Spinal cord (tissue), 9 donors: ENCODE measurements at regions not wholly inside any gene's neighbourhood (a gene's known extent, or its start where the extent isn't known, plus 50 kb on each side); places are given as distances from the start of the nearest gene placed in this dataset.
A peak's percentile ranks its signal among the peaks of the same experiment; 100 is the strongest.

Experiments
- DNase-seq, 6 donors: peaks; one replicate each; pipeline versions ENCODE4 v3.0.0 to v3.0.0-alpha.2; 2013 to 2015; ENCODE audit warnings: low spot score in 6 of 6, low read depth in 4 of 6
- H3K27ac ChIP-seq: one replicate; pipeline ENCODE4 v1.5.1; 2013; ENCODE audit warnings: low read depth, low read length, control low read depth
- H3K27me3 ChIP-seq: one replicate; pipeline ENCODE4 v1.6.1; 2013; ENCODE audit warnings: low read length; ENCODE audit not compliant: control insufficient read depth, insufficient read depth
- H3K36me3 ChIP-seq: one replicate; pipeline ENCODE4 v1.6.1; 2013; ENCODE audit warnings: low read length; ENCODE audit not compliant: control insufficient read depth, insufficient read depth
- H3K4me1 ChIP-seq: one replicate; pipeline ENCODE4 v1.6.1; 2013; ENCODE audit warnings: low read length; ENCODE audit not compliant: control insufficient read depth, insufficient read depth
- H3K4me3 ChIP-seq: one replicate; pipeline ENCODE4 v1.5.1; 2013; ENCODE audit warnings: low read depth, low read length, control low read depth
- H3K9me3 ChIP-seq: one replicate; pipeline ENCODE4 v1.6.1; 2013; ENCODE audit warnings: low read length; ENCODE audit not compliant: control insufficient read depth, insufficient read depth
- WGBS: methylation state at CpG from one replicate; pipeline ENCODE4 v1.1.5; 2013; ENCODE audit warnings: missing lambda C conversion rate; ENCODE audit not compliant: insufficient coverage; 5-methylcytosine and 5-hydroxymethylcytosine counted together
- donor health status: healthy.

- Histone ChIP-seq H3K4me3 (peak overlapping the region; percentile 92), H3K27me3 (peaks cover 5% of the 10 kb centered on the region), H3K9me3 (no peaks in the 10 kb centered on the region), H3K36me3 (no peaks in the 10 kb centered on the region), H3K4me1 (peaks cover 11% of the 10 kb centered on the region), H3K27ac (peak overlapping the region; percentile 95)
- peak in 4 of 6 donors; percentile 26 to 78 (median 64) for DNase-seq
- under 1% methylated on average over 18 of the region's 29 CpGs for WGBS
Observed at GRCh38 chr13:50080203-50080910, 65.1 kb downstream of the KCNRG start.

- 0% methylated on average over 66 of the region's 67 CpGs for WGBS
- Histone ChIP-seq H3K36me3 (no peaks in the 10 kb centered on the region), H3K4me1 (peaks cover 11% of the 10 kb centered on the region), H3K27me3 (peaks cover 5% of the 10 kb centered on the region), H3K9me3 (no peaks in the 10 kb centered on the region), H3K27ac (peak overlapping the region; percentile 95), H3K4me3 (peak overlapping the region; percentile 92)
- DNase-seq = peak in 3 of 6 donors; percentile 17 to 71 (median 46)
Observed at GRCh38 chr13:50080911-50081678, 65.9 kb downstream of the KCNRG start.

GRCh38 chr13:50081679-50082425 is 66.6 kb downstream of the KCNRG start:
- H3K9me3 ChIP-seq = no peaks in the 10 kb centered on the region
- DNase-seq = peak; percentile 96 to 100 (median 98)
- peak overlapping the region; percentile 92 for H3K4me3 ChIP-seq
- H3K36me3 ChIP-seq = no peaks in the 10 kb centered on the region
- H3K27ac ChIP-seq = peak overlapping the region; percentile 95
- H3K4me1 ChIP-seq = peaks cover 11% of the 10 kb centered on the region
- WGBS = under 1% methylated on average over 41 of the region's 49 CpGs
- peaks cover 5% of the 10 kb centered on the region for H3K27me3 ChIP-seq

GRCh38 chr13:50082426-50083281 is 67.4 kb downstream of the KCNRG start:
- H3K36me3 ChIP-seq = no peaks in the 10 kb centered on the region
- H3K27ac ChIP-seq = peak overlapping the region; percentile 95
- no peaks in the 10 kb centered on the region for H3K9me3 ChIP-seq
- DNase-seq = peak in 3 of 6 donors; percentile 11 to 63 (median 54)
- H3K4me3 ChIP-seq = peak overlapping the region; percentile 92
- WGBS = 0% methylated on average over 17 of the region's 28 CpGs
- H3K4me1 ChIP-seq = peaks cover 11% of the 10 kb centered on the region
- H3K27me3 ChIP-seq = peaks cover 5% of the 10 kb centered on the region

- H3K27ac ChIP-seq = peak overlapping the region; percentile 43
- peaks cover 2% of the 10 kb centered on the region for H3K27me3 ChIP-seq
- no peaks in the 10 kb centered on the region for H3K9me3 ChIP-seq
- no peak overlapping the region for H3K4me3 ChIP-seq
- peak in 4 of 6 donors; percentile 47 to 90 (median 74) for DNase-seq
- H3K4me1 ChIP-seq = peaks cover 11% of the 10 kb centered on the region
- no CpG with 5 or more reads among the region's 4 CpGs for WGBS
- no peaks in the 10 kb centered on the region for H3K36me3 ChIP-seq
Observed at GRCh38 chr13:50085063-50085462, 69.8 kb downstream of the KCNRG start.

- no CpG with 5 or more reads among the region's 1 CpG for WGBS
- no peaks in the 10 kb centered on the region for H3K27me3 ChIP-seq
- no peak overlapping the region for H3K27ac ChIP-seq
- no peak overlapping the region for H3K4me3 ChIP-seq
- no peaks in the 10 kb centered on the region for H3K4me1 ChIP-seq
- H3K36me3 ChIP-seq = no peaks in the 10 kb centered on the region
- no peaks in the 10 kb centered on the region for H3K9me3 ChIP-seq
- no peak for DNase-seq
Observed at GRCh38 chr13:50089633-50090032, 74.4 kb downstream of the KCNRG start.

GRCh38 chr13:50090211-50090610 is 75.0 kb downstream of the KCNRG start:
- Histone ChIP-seq H3K27me3 (no peaks in the 10 kb centered on the region), H3K4me1 (no peaks in the 10 kb centered on the region), H3K27ac (no peak overlapping the region), H3K9me3 (no peaks in the 10 kb centered on the region), H3K4me3 (no peak overlapping the region), H3K36me3 (no peaks in the 10 kb centered on the region)
- no peak for DNase-seq
- 86% methylated on average over 3 of the region's 5 CpGs for WGBS

- Histone ChIP-seq H3K4me3 (no peak overlapping the region), H3K4me1 (no peaks in the 10 kb centered on the region), H3K27ac (no peak overlapping the region), H3K9me3 (peaks cover 3% of the 10 kb centered on the region), H3K27me3 (no peaks in the 10 kb centered on the region), H3K36me3 (no peaks in the 10 kb centered on the region)
- DNase-seq = no peak
Observed at GRCh38 chr13:50094615-50095293, 79.5 kb downstream of the KCNRG start.
